HG02870 (cell line): ENCODE measurements at regions not wholly inside any gene's neighbourhood (a gene's known extent, or its start where the extent isn't known, plus 50 kb on each side); places are given as distances from the start of the nearest gene placed in this dataset.

Experiments
- ATAC-seq: cut with Tn5 transposase; IDR thresholded peaks from one replicate; pipeline ENCODE4 v1.9.1; 2021; ENCODE audit warnings: mild to moderate bottlenecking, moderate library complexity; ENCODE audit not compliant: unreplicated experiment

DNA sequence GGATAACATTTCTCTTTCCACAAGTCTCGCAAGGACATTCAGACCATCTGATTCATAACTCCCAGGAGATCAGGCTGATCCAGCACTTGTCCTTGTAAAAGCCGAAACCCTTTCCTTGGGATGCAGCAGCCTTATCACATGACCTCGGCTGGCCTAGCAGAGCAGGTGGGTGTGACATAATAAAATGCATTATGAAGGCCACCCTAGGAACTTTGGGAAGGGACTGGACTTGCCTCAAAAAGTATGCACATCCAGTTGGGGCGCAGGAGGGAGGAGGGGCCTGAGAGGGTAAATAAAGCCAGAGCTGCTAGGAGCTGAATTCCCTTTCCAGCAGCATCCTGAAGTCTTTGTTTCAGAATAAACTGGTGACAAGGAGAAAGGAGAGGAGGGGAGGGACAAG, 260.8 kb downstream of the SNX13 start:
- no peak for ATAC-seq

DNA sequence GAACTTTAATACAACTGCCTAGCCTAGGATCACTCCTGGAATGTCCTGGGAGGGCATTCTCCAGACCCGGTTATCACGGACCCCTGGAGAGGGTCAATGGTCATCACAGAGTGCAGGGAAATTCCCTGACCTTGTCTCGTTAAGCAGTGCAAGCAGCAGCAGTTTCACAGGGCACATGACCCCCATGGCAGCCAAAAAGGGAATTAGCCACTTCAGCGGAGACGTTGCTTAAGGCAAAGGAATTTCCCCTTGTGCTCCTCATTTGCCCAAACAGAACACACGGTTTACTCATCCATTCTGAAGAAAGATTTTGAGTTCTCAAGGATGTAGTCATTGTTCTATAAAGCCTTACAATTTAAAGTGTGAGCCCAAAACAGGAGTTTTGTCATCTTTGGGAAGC, 260.3 kb downstream of the SNX13 start:
- ATAC-seq = no peak

DNA sequence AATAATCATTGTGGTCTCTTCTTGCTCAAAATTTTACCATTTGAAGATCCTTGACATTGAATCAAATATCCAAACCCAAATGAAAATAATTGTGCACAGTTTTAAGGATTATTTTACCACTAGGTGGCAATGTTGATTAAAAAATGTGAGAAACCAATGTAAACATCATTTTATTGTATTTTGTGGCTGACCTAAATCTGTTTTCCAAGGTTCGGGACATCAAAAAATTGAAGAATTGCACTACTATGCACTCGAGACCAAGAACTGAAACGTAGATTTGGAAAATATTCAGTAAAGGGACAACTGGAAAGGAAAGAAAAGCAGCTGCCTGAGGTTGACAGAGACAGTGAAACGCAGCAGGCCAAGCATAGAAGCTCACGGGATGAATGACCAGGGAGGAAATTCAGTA, 259.3 kb downstream of the SNX13 start:
- no peak for ATAC-seq

DNA sequence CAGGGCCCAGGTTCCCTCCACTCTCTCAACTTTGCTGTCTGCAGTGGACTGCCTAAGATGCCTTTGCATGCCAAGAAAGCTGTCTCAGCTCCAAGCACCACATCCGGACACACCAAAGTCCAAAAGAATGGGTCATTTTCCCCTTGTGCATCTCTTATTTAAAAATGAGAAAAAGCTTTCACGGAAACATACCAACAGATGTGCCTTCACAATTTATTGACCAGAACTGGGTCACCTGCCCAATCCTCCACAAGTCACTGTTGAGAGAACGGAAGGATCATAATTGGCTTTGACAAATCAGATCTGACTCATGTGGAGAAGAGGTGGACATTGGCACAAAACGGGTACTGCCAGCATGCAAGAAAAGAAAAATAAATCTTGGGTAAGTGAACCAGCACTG, 258.3 kb downstream of the SNX13 start:
- ATAC-seq = no peak

DNA sequence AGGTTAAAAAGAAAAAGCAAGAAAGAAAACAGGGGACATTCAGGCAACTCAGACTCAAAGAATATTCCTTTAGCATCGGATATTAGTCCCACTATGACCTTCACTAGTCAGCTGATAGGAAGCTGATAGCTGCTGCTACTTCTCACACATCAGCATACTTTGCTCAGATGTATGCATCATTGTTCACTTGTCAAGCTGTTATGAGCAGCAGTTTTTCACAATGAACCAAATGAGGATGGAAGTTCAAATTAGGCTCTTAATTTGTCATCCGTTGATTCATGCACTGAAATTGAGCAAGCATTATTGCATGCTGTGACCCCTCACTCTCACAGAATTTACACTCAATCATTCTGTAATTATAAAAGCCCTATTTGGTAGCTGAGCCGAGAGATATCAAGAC, 257.7 kb downstream of the SNX13 start:
- ATAC-seq = no peak

DNA sequence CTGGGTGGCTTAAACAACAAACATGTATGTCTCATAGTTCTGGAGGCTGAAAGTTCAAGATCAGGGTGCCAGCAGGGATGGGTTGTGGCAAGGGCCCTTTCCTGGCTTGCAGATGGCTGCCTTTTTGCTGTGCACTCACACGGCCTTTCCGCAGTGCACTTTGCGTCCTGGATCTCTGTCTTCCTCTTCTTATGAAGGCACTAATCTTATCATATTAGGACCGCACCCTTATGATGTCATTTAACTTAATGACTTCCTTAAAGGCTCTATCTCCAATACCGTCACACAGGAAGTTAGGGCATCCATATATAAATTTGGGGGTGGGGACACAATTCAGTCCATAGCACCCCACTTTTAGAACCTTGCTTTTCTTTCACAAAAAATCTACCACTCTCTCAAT, 255.2 kb downstream of the SNX13 start:
- no peak for ATAC-seq

DNA sequence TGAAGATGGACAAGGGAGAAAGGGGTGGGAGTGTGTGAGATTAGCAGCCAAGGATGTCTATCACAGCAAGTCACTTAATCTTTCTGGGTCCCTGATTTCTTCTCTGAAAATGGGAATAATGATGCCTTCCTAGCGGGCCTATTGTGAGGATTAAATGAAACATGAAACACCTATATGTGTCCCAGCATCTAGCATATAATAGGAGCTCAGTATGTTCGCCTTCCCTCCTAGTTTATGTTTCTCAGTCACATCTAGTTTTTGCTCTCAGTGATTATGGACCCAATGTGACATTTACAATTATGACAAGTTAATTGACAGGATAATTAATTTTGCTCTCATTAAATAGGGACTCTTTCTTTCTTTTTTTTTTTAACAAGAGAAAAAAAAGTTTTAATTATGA, 252.9 kb downstream of the SNX13 start:
- ATAC-seq = no peak

DNA sequence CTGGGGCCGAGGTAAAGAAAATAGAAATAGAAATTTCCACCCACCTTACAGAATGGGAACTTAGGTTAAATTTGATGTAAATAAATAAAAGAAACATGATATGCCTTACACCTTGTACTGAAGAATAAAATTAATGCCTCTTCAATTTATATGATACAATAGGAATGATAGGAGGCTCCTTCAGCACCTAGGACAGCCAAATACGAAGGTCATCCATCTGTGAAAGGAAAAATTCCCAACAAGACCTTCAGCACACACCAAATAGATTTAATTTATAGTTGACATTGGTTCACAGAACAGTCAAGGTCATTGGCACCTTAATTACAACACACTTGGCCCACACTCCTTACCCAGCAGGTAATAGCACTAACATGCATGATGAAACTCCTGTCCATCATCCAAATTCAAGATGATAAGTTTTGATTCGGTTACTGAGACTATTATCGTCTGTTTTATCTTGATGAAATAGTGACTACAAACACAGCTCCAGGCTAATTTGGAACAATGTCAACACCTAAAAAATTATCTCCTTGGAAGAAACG, 250.9 kb downstream of the SNX13 start:
- no peak for ATAC-seq

DNA sequence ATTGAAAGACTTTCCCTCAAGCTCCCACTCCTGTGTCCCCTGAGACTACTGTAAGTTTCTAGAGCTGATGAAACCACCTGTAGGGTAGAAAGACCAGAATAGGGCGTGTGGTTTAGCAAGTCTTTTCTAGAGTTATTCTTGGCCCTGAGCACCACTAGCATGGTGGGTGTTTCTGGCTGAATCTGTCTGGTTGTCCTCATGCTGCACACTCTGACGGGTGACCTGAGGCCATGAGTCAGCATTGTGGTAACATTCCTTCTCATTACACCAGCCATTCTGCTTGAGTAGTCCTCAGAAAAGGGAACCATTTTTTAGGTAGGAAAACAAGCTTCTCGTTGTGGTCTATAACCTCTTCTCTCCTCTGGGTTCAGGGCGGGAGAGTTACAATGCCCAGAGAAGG, 250.3 kb downstream of the SNX13 start:
- peak; percentile 77 for ATAC-seq

DNA sequence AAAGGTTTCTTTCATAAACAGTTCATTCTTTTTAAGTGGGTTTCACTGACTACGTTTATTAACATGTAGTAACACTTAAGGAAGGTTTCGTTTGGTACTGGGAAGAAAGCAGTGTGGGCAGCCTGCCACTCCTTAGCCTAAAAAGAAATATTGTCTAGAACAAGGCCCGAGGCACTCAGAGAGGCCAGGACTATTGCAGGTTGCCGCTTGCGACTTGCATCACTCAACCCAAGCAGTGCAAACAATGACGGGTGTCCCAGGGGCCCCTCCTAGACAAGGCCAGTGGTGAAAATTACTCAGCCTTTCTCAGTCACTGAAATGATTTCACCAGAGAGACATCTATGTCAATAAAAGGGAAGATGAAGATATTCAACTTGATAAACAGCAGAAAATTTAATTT, 243.9 kb downstream of the SNX13 start:
- ATAC-seq = no peak

DNA sequence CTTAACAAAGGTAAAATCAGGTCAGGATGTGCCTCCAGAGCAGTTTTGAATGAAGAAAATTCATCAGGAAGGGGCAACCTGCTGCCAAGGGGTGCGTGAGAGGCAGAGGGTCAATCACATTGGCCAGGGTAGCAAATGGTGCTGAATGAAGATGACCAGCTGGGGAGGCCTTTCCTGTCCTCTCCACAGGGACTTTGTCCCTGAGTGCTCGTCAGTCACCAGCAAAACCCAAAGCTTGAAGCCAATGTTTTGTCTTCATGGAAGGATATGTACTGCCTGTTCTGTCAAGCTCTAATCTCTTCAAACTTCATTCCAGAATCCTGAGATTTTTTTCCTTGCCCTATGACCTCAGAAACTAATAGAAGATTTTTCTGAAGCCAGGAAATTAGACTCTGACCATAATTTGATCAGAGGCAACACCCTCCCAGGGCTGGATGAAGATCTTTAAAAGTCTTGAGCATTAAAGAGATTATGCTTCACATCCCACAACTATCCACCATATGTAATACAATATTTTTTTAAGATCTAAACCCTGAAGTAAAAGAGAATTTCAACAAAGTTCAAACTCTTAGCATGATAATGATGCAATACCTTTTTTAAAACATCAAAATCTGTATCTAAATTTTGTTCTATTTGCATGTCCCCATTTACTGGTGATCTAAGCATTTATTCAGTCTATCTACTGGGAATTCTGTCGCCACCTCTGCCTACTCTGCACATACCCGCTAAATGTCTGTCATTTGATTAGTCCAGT, 243.0 kb downstream of the SNX13 start:
- ATAC-seq = no peak

DNA sequence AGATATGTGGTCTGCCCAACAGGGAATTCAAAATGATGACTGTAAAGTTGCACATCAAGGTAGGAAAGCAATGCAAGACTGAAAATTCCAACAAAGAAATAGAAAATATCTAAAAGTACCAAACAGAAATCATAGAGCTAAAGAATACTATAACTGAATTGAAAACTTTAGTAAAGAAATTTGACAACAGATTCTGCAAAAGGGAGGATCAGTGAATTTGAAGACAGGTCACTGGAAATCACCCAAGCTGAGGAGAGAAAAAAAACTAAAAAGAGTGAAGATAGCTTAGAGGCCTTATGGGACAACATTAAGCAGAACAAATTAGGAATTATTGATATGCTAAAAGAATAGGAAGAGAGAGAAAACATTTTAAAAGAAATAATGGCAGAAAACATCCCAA, 240.6 kb downstream of the SNX13 start:
- ATAC-seq = no peak

DNA sequence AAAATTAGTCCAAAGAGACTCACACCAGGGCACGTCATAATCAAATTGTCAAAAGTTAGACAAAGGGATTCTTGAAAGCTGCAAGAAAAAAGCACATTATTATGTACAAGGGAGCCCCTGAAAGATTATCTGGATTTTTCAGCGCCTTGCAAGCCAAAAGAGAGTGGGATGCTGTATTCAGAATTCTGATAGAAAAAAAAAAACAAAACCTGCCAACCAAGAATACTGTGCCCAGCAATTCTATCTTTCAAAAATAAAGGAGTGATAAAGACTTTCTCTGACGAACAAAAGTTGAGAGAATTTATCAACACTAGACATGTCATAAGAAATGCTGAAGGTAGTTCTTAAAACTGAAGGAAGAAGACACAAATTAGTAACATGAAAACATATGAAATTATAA, 240.2 kb downstream of the SNX13 start:
- ATAC-seq = no peak

DNA sequence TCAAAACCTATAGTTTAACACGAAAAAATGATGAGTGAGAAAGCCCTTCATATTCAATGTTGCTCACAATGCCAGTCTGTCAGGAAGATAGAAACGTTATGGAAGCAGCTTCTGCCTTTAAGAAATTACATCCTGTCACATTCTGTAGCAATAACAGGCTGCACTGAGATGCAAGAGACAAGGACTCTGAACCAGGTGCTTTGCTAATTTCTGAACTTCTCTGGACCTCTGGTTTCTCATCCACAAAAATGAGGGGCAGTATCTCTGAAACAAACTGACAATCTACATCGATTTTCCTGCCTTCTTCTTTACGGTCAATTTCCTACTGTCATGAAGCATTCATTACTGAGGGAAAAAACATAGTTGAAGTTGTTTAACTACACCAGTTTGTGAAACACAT, 234.0 kb downstream of the SNX13 start:
- ATAC-seq = no peak

DNA sequence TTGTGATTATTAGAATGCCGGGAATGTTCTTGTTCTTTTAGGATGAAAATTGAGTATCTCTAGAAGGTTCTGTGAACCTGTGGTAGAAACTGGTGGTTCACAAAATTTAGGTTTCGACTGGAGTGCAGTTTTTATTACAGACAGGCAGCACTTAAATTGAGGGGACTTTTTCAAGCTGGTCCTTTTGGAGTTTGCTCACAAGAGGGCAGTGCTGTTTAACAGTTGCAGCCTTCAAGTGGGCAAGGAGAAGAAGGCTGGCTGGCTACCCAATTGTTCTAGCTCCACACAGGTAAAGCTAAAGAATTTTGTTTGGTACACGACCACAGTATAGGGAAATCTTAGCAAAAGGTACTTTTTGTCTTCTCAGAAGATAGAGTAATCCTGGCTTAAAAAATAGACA, 233.6 kb downstream of the SNX13 start:
- ATAC-seq = peak; percentile 68

DNA sequence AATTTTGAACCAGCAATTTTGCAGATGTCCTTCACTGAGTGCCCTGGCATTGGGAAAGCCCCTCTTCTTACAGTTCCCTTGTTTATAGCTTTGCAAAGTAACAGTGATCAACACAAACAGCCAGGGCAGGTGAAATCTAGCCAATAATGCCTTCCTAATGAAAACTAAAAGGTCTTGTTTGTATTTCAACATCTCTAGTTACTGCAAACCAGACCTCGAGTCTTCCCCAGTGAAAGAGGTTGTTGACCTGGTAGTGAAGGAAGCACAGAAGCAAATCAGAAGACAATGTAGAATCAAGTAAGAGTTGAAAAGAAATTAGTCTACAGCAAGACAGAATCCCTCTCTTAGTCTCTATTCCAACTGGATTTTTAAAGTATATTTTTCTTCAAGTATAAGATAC, 231.2 kb downstream of the SNX13 start:
- no peak for ATAC-seq

DNA sequence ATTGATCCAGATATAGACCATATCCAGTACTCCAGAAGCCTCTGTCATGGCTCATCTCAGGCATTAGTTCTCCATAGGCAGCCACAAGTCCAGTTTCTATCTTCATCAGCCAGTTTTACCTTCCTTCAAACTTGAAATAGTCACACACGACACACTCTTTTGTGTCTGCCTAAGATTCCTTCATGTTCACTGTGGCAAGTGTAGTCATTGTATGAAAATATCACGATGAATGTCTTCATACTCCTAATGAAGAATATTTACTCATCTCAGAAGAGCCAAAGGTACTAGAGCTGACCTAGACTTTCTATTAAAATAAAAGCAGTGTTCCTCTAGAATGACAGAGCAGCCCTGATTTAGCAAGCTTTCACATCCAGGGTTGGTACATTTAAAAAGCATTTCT, 230.7 kb downstream of the SNX13 start:
- no peak for ATAC-seq

DNA sequence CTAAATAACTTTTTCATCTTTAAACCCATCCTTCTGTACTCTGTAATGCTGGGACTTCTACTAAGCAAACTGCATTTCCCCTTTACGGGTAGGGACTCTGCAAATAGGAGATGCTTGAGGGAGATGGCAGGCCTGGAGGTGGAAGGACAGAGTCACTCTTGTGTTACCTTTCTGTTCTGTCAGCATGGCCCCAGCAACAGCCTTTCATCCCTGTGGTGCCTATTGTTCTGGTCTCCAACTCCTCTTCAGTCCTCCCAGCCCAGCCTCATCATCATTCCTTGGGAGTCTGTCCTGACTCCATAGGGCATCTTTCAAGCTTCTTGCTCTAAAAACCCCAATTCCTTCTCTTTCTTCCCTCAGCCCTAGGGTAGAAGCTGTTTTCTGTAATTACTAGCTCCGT, 230.0 kb downstream of the SNX13 start:
- no peak for ATAC-seq

DNA sequence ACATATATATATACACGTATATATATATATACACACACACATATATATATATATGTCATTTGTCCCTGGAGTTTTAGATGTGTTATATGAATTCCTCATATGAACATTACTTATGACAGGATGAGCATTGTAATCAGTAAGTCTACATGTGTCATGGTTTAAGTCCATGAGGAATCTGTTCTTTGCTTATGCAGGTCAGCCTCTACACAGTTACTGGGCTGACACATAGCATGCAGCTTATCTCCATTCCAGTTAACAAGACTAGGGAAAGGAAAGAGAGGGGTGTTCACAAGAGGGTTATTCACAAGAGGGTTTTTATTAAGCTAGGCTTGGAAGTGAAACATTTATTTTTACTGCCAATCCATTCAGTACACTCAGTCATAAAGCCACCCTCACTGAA, 226.7 kb downstream of the SNX13 start:
- no peak for ATAC-seq

DNA sequence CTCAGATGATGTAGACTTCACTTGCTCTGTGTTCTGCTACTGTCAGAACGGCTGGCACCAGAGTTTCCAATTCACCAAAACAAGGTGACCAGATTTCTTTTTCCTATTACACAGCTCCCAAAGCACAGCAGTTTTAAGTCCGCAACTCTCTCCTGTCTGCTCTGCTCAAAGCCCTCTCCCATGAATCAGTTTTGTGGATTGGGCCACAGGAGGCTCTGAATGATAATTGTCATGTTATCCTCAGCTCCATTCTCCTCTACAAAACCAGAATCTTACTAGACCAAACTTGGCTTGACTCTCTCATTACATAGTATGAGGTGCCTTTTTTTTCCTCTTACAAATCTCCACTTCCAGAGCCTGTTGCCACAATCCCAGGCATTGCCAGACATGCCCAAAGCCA, 223.5 kb downstream of the SNX13 start:
- no peak for ATAC-seq

DNA sequence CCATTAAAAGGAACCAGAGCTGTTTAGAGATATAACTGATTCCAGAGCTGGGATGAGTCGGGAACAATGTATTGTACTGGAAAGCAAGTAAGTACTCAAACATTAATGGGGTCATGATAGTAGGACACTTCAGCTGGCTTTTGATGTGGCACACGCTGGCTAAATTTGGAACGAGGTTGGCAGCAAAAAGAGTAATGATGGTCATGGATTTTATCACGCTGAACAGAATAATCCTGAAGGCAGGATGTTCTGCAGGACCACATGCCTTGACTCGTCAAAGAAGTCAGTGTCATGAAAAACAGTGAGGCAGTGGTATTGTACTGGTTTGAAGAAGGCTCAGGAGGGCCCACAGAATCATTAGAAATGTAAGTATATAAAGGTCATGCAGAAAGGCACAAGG, 220.3 kb downstream of the SNX13 start:
- ATAC-seq = no peak

DNA sequence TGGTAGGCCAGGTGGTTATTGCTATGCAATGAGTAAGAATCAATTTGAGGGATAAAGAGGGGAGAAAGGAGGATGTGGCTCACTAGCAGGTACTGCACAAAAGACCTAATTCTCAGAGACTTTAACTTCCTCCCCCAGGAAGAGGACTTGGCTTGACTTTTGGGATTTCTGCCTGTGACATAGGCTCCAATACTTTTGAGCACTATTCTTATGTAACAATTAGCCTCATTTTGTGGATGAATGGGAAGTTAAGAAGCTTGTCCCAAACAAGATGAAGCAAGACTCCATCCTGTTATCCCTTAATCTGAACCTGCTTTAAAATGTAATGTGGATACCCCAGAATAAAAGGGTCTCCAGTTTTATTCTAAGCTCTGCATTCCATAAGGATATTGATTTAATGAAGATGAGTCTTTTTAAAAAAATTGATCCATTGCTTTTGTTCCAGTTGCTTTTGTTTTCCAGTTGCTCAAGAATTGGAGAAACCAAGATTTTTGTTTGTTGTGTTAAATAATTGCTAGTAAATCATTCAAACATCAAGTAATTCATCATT, 218.5 kb downstream of the SNX13 start:
- ATAC-seq = no peak

DNA sequence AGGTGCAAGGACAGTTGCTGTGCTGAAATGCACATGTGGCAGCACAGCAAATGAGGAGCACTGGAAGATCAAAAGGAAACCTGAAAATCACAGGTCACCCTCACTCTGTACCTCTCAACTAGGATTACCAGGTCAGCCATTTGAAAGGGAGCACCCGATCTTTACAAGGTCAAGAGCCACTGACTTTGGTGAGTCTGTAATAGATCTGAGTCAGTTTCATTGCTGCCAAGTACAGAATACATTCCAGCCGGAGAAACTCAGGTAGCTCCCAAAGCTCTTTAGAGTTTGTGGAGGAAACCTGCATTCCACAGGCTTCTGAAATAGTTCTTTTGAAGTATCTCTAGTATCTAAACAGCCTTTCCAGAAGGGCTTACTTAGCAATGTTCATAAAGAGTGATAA, 217.5 kb downstream of the SNX13 start:
- ATAC-seq = no peak
